Esophagus muscularis mucosa (tissue), 4 donors: ENCODE measurements at regions not wholly inside any gene's neighbourhood (a gene's known extent, or its start where the extent isn't known, plus 50 kb on each side); places are given as distances from the start of the nearest gene placed in this dataset.

Experiments
- DNase-seq: peaks from one replicate; pipeline ENCODE4 v3.0.0-alpha.2; 2017; ENCODE audit errors: extremely low spot score
- H3K27ac ChIP-seq, 4 donors: fragments of 200-600 bp; sonication (generic); replicated peaks in 1 of 4; 1 replicate in 3 of 4; 2 replicates in 1 of 4; pipeline ENCODE4 v1.5.1; 2016 to 2019; ENCODE audit warnings: mild to moderate bottlenecking in 1 of 4
- H3K27me3 ChIP-seq, 4 donors: fragments of 200-600 bp; sonication (generic); one replicate each; pipeline versions ENCODE4 v1.5.1 to v1.6.0; 2016 to 2019
- H3K36me3 ChIP-seq, 4 donors: fragments of 200-600 bp; sonication (generic); one replicate each; pipeline ENCODE4 v1.5.1; 2016 to 2019
- H3K4me1 ChIP-seq, 4 donors: fragments of 200-600 bp; sonication (generic); one replicate each; pipeline ENCODE4 v1.5.1; 2016 to 2019
- H3K4me3 ChIP-seq, 4 donors: fragments of 200-600 bp; sonication (generic); 1 replicate in 2 of 4; 2 replicates in 2 of 4; pipeline ENCODE4 v1.5.1; 2016 to 2019; ENCODE audit warnings: mild to moderate bottlenecking in 4 of 4, moderate library complexity in 1 of 4
- H3K9me3 ChIP-seq, 4 donors: fragments of 200-600 bp; sonication (generic); 1 replicate in 3 of 4; 2 replicates in 1 of 4; pipeline ENCODE4 v1.5.1; 2016 to 2019
- EP300 ChIP-seq: sonication (generic); formaldehyde crosslinking; IDR thresholded peaks from one replicate; pipeline ENCODE4 v1.6.1; 2017; ENCODE audit warnings: antibody characterized with exemption
- POLR2A ChIP-seq: fragments of 450-650 bp; IDR thresholded peaks from one replicate; pipeline ENCODE4 v1.6.1; 2017; ENCODE audit warnings: antibody characterized with exemption, moderate library complexity, mild to moderate bottlenecking, low read depth
- POLR2AphosphoS5 ChIP-seq, 2 donors: sonication (generic); formaldehyde crosslinking; IDR thresholded peaks; one replicate each; pipeline ENCODE4 v1.6.1; 2017; ENCODE audit warnings: antibody characterized with exemption in 2 of 2
- WGBS: methylation state at CpG from one replicate; pipeline ENCODE4 v1.1.5; 2018; 5-methylcytosine and 5-hydroxymethylcytosine counted together
- intact Hi-C: fragments of 100-400 bp; cut with DNase I; formaldehyde crosslinking; loops from one replicate; pipeline ENCODE4 v1.15.1; 2023
- TF ChIP-seq, protein P1 (sequence below), 3 experiments: fragments of 200-600 bp in 2 of 3; fragments of 450-650 bp in 1 of 3; sonication (generic) in 2 of 3; IDR thresholded peaks; one replicate each; pipeline ENCODE4 v1.5.1; 2017 to 2019; ENCODE audit warnings: antibody characterized with exemption in 3 of 3, mild to moderate bottlenecking in 2 of 3, moderate library complexity in 1 of 3

DNA sequence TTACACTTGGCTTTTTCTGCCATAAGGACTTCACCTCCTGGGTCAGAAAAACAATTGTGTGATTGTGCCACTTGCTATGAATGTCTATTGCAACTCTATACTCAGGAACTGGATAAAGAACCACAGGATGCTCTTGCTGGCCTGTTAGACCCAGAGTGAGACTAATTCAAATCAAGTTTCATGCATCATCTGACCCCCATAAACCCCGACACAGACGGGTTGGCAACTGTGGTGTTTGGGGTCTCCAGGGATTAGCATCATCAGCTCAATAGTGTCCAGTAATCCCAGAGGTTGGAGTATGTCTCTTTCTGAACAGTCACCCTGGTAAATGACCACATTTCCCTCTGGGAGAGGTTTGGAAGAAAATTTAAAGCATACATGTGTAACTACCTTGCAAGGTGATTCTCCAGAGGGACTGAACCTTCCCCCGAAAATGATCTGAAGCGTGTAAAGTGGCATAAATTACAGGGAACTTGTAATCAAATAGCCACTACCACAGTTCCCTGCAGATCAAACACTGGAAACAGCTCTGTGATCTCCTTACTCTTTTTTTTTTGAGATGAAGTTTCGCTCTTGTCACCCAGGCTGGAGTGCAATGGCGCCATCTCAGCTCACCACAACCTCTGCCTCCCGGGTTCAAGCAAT is 1097.6 kb downstream of the TBC1D22A start:
- TF ChIP-seq, protein P1, sequence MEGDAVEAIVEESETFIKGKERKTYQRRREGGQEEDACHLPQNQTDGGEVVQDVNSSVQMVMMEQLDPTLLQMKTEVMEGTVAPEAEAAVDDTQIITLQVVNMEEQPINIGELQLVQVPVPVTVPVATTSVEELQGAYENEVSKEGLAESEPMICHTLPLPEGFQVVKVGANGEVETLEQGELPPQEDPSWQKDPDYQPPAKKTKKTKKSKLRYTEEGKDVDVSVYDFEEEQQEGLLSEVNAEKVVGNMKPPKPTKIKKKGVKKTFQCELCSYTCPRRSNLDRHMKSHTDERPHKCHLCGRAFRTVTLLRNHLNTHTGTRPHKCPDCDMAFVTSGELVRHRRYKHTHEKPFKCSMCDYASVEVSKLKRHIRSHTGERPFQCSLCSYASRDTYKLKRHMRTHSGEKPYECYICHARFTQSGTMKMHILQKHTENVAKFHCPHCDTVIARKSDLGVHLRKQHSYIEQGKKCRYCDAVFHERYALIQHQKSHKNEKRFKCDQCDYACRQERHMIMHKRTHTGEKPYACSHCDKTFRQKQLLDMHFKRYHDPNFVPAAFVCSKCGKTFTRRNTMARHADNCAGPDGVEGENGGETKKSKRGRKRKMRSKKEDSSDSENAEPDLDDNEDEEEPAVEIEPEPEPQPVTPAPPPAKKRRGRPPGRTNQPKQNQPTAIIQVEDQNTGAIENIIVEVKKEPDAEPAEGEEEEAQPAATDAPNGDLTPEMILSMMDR (IDR thresholded peaks at IDR 0.05): no peak
- TF ChIP-seq EP300 (no peak), POLR2AphosphoS5 (IDR thresholded peaks at IDR 0.05) (no peak), POLR2A (no peak)
- intact Hi-C loops: no loop called here
- no peaks in the 10 kb centered on the region for H3K4me1 ChIP-seq
- no peaks in the 10 kb centered on the region for H3K36me3 ChIP-seq
- no peak overlapping the region for H3K27ac ChIP-seq
- H3K9me3 ChIP-seq: peaks cover 0 to 5% (median 0%) of the 10 kb centered on the region in 4 donors
- no peak overlapping the region for H3K4me3 ChIP-seq
- peaks cover 0 to 27% (median 0%) of the 10 kb centered on the region in 4 donors for H3K27me3 ChIP-seq
- WGBS: 78% methylated on average over 7 of the region's 7 CpGs
- peak; percentile 47 for DNase-seq

DNA sequence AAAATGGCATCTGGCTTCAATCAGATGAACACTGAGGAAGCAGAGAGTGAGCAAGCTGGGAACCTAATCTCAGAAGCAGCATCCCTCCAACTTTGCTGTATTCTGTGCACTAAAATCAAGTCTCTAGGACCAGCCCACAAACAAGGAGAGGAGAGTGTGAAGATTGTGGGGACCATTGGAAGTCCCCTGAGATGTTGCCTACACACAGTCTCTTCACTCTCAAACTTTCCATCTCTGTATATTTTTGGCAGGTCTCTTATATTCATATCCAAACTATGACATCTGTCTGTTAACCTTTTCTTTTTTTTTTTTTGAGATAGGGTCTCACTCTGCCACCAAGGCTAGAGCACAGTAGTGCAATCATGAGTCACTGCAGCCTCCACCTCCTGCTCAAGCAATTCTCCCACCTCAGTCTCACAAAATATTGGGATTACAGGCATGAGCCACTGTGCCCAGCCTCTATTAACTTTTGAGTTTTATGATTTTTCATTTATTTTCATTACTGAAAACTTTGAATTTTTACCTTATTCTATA is 1096.4 kb downstream of the TBC1D22A start:
- intact Hi-C loops: no loop called here
- no peak for DNase-seq
- Histone ChIP-seq H3K27ac (no peak overlapping the region), H3K4me3 (no peak overlapping the region), H3K36me3 (no peaks in the 10 kb centered on the region), H3K4me1 (no peaks in the 10 kb centered on the region), H3K9me3 (peaks cover 0 to 5% (median 0%) of the 10 kb centered on the region in 4 donors), H3K27me3 (peaks cover 0 to 27% (median 0%) of the 10 kb centered on the region in 4 donors)
- no peak for TF ChIP-seq POLR2AphosphoS5 (IDR thresholded peaks at IDR 0.05)
- TF ChIP-seq POLR2A: no peak
- TF ChIP-seq EP300: no peak
- TF ChIP-seq, protein P1 (IDR thresholded peaks at IDR 0.05): no peak

DNA sequence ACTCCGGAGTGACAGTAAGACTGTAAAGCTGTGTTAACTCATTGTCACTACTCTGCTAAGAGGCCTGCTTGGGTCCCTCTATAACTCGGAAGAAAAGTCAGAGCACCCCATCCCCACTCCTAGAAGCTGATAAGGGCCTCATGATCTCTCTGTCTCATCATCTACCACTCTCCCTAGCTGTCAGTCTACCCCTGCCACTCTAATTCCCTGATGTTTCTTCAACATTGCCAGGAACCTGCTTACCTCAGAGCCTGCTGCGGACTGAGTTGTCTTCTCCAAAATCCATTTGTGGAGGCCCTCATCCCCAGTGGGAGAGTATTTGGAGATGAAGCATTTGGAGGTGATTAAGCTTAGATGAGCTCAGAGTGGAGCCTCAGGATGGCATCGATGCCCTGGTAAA is 1092.2 kb downstream of the TBC1D22A start:
- H3K4me1 ChIP-seq: no peaks in the 10 kb centered on the region
- intact Hi-C loops: no loop called here
- TF ChIP-seq POLR2A (no peak), POLR2AphosphoS5 (IDR thresholded peaks at IDR 0.05) (no peak), EP300 (no peak)
- TF ChIP-seq, protein P1 (IDR thresholded peaks at IDR 0.05): no peak
- H3K27me3 ChIP-seq: peaks cover 0 to 5% (median 0%) of the 10 kb centered on the region in 4 donors
- WGBS: 75% methylated on average over 4 of the region's 4 CpGs
- H3K4me3 ChIP-seq: no peak overlapping the region
- H3K36me3 ChIP-seq: no peaks in the 10 kb centered on the region
- H3K9me3 ChIP-seq: peaks cover 0 to 5% (median 0%) of the 10 kb centered on the region in 4 donors
- peak; percentile 89 for DNase-seq
- H3K27ac ChIP-seq: no peak overlapping the region

DNA sequence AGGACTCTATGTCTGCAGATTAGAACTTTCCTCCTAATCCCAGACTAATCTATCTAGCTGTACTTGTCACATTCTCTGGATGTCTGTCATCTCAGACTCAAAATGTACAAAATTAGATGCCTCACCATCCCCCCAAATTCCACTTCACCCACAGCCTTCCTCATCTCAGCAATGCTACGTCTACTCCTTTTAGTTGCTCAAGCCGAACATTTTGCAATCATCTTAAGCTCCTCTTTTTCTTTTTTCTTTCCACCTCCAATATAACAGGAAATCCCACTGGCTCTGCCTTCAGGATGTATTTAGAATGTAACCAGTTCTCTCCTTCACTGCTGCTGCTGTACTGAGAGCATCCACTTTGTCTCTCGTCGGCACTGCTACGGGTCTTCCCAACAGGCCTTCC is 1091.8 kb downstream of the TBC1D22A start:
- no peak overlapping the region for H3K4me3 ChIP-seq
- H3K27ac ChIP-seq: no peak overlapping the region
- H3K36me3 ChIP-seq: no peaks in the 10 kb centered on the region
- DNase-seq: no peak
- peaks cover 0 to 5% (median 0%) of the 10 kb centered on the region in 4 donors for H3K27me3 ChIP-seq
- TF ChIP-seq EP300 (no peak), POLR2A (no peak), POLR2AphosphoS5 (IDR thresholded peaks at IDR 0.05) (no peak)
- TF ChIP-seq, protein P1 (IDR thresholded peaks at IDR 0.05): no peak
- H3K9me3 ChIP-seq: peaks cover 0 to 5% (median 0%) of the 10 kb centered on the region in 4 donors
- intact Hi-C loops: no loop called here
- no peaks in the 10 kb centered on the region for H3K4me1 ChIP-seq
- 69% methylated on average over 5 of the region's 5 CpGs for WGBS
